Adrenal gland (tissue), 9 donors: ENCODE measurements at regions not wholly inside any gene's neighbourhood (a gene's known extent, or its start where the extent isn't known, plus 50 kb on each side); places are given as distances from the start of the nearest gene placed in this dataset.

Experiments
- DNase-seq, 7 donors: peaks; one replicate each; pipeline ENCODE4 v3.0.0-alpha.2; 2019 to 2020
- H3K27ac ChIP-seq, 5 donors: fragments of 200-600 bp; sonication (generic) in 4 of 5; 1 replicate in 3 of 5; 2 replicates in 2 of 5; pipeline versions ENCODE4 v1.5.1 to v1.8.0; 2016 to 2020; ENCODE audit warnings: mild to moderate bottlenecking in 1 of 5
- H3K27me3 ChIP-seq: fragments of 200-600 bp; 2 replicates; pipeline ENCODE4 v1.8.0; 2021
- H3K36me3 ChIP-seq, 2 donors: fragments of 200-600 bp; replicated peaks in 1 of 2; 1 replicate in 1 of 2; 2 replicates in 1 of 2; pipeline versions ENCODE4 v1.5.1 to v1.8.0; 2018 to 2022
- H3K4me1 ChIP-seq, 2 donors: fragments of 200-600 bp; replicated peaks in 1 of 2; 1 replicate in 1 of 2; 2 replicates in 1 of 2; pipeline versions ENCODE4 v1.5.1 to v1.8.0; 2018 to 2021
- H3K4me3 ChIP-seq, 4 donors: fragments of 200-600 bp; sonication (generic) in 3 of 4; one replicate each; pipeline ENCODE4 v1.5.1; 2016 to 2018
- H3K9me3 ChIP-seq, 3 donors: fragments of 200-600 bp; sonication (generic) in 1 of 3; replicated peaks in 1 of 3; 1 replicate in 2 of 3; 2 replicates in 1 of 3; pipeline versions ENCODE4 v1.5.1 to v1.8.0; 2016 to 2021
- POLR2A ChIP-seq, 2 donors: fragments of 450-650 bp; IDR thresholded peaks; one replicate each; pipeline ENCODE4 v1.6.1; 2017; ENCODE audit warnings: antibody characterized with exemption in 2 of 2, mild to moderate bottlenecking in 2 of 2, moderate library complexity in 1 of 2
- WGBS, 4 donors: extraction: QIAGEN DNeasy Blood & Tissue Kit in 2 of 4; methylation state at CpG; one replicate each; pipeline versions ENCODE4 v1.1.5 to v1.1.7; 2013 to 2017; 5-methylcytosine and 5-hydroxymethylcytosine counted together
- intact Hi-C, 2 donors: fragments of 100-400 bp; cut with DNase I; formaldehyde crosslinking; loops; one replicate each; pipeline versions ENCODE4 v1.14.1 to v1.15.0; 2022 to 2023
- TF ChIP-seq, protein P1 (sequence below), 6 experiments: fragments of 450-650 bp in 4 of 6; fragments of 200-600 bp in 2 of 6; sonication (generic) in 1 of 6; IDR thresholded peaks; 1 replicate in 5 of 6; 2 replicates in 1 of 6; pipeline versions ENCODE4 v1.5.1 to v1.8.0; 2016 to 2021; ENCODE audit warnings: antibody characterized with exemption in 6 of 6, mild to moderate bottlenecking in 2 of 6, moderate library complexity in 1 of 6
- donor health status: healthy with polysubstance abuse.
- donor health status: Bipolar disorder and iron deficiency.
- donor health status: DM: yes; HTN: yes; CAD: no.
- donor health status: DM: no; HTN: no; CAD: no.
- donor health status: DM: no; HTN: no; CAD: no.

DNA sequence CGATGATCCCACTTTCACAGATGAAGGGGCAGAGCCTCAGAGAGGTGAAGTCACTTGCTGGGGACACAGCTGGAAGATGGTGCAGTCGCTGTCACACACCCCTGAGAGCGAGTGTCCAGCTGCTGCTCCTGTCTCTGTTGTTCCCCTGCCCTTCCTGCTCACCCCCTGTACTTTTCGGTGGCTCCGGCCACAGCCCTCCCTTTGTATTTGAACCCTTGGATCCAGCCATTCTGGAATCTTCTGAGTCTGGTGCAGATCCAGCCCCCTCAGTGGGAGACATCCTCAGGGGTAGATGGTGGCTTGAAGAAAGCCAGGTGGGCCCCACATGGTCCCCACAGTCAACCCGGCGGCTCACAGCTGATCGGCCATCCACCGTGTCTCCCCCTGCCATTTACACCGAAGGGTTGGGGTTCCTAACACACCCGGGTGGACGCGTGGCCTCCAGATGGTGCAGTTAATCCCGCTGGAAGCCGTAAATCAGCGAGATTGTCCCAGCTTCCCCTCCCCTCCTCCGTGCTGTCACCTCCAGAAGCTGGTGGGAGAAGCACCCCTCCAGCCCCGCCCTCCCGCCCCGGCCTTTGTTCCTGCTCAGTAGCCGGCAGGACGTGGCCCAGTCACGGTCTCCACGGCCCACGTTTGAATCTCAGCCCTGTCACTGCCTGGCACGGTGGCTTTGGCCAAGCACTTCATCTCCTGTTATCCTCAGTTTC is 204.8 kb downstream of the C9orf50 start:
- peaks cover 19 to 22% of the 10 kb centered on the region in 2 donors for H3K4me1 ChIP-seq
- intact Hi-C loops: no loop called here
- peak overlapping the region in 2 of 5 donors; percentile 29 to 60 for H3K27ac ChIP-seq
- H3K9me3 ChIP-seq: no peaks in the 10 kb centered on the region
- no peak for TF ChIP-seq POLR2A (IDR thresholded peaks at IDR 0.05)
- TF ChIP-seq, protein P1, sequence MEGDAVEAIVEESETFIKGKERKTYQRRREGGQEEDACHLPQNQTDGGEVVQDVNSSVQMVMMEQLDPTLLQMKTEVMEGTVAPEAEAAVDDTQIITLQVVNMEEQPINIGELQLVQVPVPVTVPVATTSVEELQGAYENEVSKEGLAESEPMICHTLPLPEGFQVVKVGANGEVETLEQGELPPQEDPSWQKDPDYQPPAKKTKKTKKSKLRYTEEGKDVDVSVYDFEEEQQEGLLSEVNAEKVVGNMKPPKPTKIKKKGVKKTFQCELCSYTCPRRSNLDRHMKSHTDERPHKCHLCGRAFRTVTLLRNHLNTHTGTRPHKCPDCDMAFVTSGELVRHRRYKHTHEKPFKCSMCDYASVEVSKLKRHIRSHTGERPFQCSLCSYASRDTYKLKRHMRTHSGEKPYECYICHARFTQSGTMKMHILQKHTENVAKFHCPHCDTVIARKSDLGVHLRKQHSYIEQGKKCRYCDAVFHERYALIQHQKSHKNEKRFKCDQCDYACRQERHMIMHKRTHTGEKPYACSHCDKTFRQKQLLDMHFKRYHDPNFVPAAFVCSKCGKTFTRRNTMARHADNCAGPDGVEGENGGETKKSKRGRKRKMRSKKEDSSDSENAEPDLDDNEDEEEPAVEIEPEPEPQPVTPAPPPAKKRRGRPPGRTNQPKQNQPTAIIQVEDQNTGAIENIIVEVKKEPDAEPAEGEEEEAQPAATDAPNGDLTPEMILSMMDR (IDR thresholded peaks at IDR 0.05): no peak
- H3K36me3 ChIP-seq: no peaks in the 10 kb centered on the region
- DNase-seq: peak in 2 of 7 donors; percentile 33 to 70
- no peaks in the 10 kb centered on the region for H3K27me3 ChIP-seq
- 61 to 77% (median 69%) methylated on average over 18 to 26 of the region's 26 CpGs for WGBS, 4 donors
- no peak overlapping the region for H3K4me3 ChIP-seq

GRCh38 chr9:129414993-129415941 is 205.6 kb downstream of the C9orf50 start:
- 83 to 88% (median 87%) methylated on average over 15 to 21 of the region's 21 CpGs for WGBS, 4 donors
- Histone ChIP-seq H3K36me3 (no peaks in the 10 kb centered on the region), H3K4me3 (no peak overlapping the region), H3K27ac (peak overlapping the region in 2 of 5 donors; percentile 29 to 99), H3K9me3 (no peaks in the 10 kb centered on the region), H3K4me1 (peaks cover 19 to 22% of the 10 kb centered on the region in 2 donors), H3K27me3 (no peaks in the 10 kb centered on the region)
- DNase-seq: no peak
- intact Hi-C loops: no loop called here
- no peak for TF ChIP-seq POLR2A (IDR thresholded peaks at IDR 0.05)
- TF ChIP-seq, protein P1 (IDR thresholded peaks at IDR 0.05): no peak

DNA sequence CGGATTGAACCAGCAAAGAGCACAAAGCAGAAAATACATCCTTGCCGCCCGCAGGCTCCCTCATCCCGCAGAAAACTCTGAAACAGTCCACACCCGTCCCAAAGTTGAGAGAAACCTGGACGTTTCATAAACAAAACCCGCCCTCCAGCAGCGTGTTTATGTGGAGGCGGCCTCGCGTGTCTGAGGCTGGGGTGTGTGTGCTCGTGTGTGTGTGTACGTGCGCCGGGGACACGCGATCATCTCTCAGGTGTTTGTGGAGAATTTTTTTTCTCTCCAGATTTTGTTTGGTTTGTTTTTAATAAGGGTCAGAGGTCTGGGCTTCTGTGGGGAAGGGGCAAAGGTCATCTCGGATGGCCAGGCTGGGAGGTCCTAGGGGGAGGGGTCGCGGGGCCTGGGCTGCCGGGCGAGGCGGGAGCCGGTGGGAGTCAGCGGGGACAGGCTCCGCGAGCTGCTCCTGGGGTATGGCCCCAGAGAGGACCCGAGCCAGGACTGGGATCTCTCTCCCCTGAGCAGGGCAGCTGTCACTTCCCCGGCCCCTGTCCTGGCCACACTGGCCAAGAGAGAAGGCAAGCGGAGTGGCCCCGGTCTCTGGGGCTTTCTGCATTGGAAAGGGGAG is 206.4 kb downstream of the C9orf50 start:
- Histone ChIP-seq H3K27me3 (no peaks in the 10 kb centered on the region), H3K9me3 (no peaks in the 10 kb centered on the region), H3K27ac (peak overlapping the region in 4 of 5 donors; percentile 89 to 100 (median 99)), H3K4me1 (peaks cover 19 to 22% of the 10 kb centered on the region in 2 donors), H3K36me3 (no peaks in the 10 kb centered on the region), H3K4me3 (peak overlapping the region in 2 of 4 donors; percentile 27 to 71)
- 52 to 59% (median 54%) methylated on average over 18 to 31 of the region's 31 CpGs for WGBS, 4 donors
- TF ChIP-seq POLR2A (IDR thresholded peaks at IDR 0.05): no peak
- TF ChIP-seq, protein P1 (IDR thresholded peaks at IDR 0.05): no peak
- no peak for DNase-seq
- intact Hi-C loops: no loop called here
